C4-2B (cell line): ENCODE measurements at regions not wholly inside any gene's neighbourhood (a gene's known extent, or its start where the extent isn't known, plus 50 kb on each side); places are given as distances from the start of the nearest gene placed in this dataset.

Source experiments
- CTCF ChIP-seq: fragments of 450-650 bp; conservative IDR thresholded peaks from 2 replicates; pipeline ENCODE4 v1.5.1; 2017; ENCODE audit warnings: mild to moderate bottlenecking
- ZFX ChIP-seq: fragments of 450-650 bp; IDR thresholded peaks from 2 replicates; pipeline ENCODE4 v1.6.1; 2017

GRCh38 chr2:220334210-220334609 is 706.8 kb downstream of the SLC4A3 start:
- TF ChIP-seq CTCF: no peak
- no peak for TF ChIP-seq ZFX
